ENCODE measurements at regions not wholly inside any gene's neighbourhood (a gene's known extent, or its start where the extent isn't known, plus 50 kb on each side); places are given as distances from the start of the nearest gene placed in this dataset.

DNA sequence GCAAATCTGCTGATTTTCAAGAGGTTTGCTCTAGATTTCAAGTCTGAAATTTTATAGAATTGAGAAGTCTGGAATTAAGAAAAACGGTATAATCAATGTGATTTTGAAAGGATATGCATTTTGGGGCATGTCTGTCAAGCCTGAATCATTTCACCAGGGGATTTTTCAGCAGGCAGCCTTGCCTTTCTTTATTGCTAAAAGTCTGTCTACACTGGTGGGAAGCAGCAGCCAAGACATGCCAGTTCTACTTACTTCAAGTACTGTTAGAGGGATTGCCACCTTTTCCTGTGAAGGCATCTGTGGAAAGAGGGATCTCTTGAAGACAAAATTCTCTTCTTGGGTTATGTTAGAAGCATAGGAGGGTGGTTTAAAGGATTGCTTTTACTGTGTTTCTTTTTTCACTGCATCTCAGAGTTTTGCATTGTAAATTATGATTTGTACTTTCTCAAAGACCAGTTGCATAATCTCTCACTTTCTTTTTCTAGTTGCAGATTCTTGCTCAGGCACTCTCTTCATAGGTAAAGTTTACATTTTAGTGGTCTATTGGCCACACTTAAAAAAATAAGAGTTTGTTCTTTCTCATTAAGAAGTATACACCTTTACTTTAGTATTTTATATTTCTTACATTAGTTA, 837.0 kb downstream of the GALC start:
- H3K36me3 ChIP-seq (replicated peaks) = no peaks in the 10 kb centered on the region
- H3K4me3 ChIP-seq (ENCODE audit: low read depth, low read length) = no peak overlapping the region
- TF ChIP-seq CTCF (IDR thresholded peaks at IDR 0.05; ENCODE audit: low read depth, low read length, missing control alignments) = no peak
- H3K27me3 ChIP-seq (replicated peaks) = no peaks in the 10 kb centered on the region
- no peak overlapping the region for H3K27ac ChIP-seq
- no peak for DNase-seq
- in situ Hi-C loops (cut with HindIII; ENCODE audit: low pct_ligation_motif_present, low sequenced_read_pairs) = no loop called here

GRCh38 chr14:87153901-87154300, 839.1 kb downstream of the GALC start:
- Histone ChIP-seq H3K27me3 (replicated peaks) (no peaks in the 10 kb centered on the region), H3K36me3 (replicated peaks) (no peaks in the 10 kb centered on the region), H3K4me3 (ENCODE audit: low read depth, low read length) (no peak overlapping the region), H3K27ac (no peak overlapping the region)
- no peak for DNase-seq
- in situ Hi-C loops (cut with HindIII; ENCODE audit: low pct_ligation_motif_present, low sequenced_read_pairs) = no loop called here
- no peak for TF ChIP-seq CTCF (IDR thresholded peaks at IDR 0.05; ENCODE audit: low read depth, low read length, missing control alignments)

GRCh38 chr14:87153391-87153790, 839.6 kb downstream of the GALC start:
- no peaks in the 10 kb centered on the region for H3K27me3 ChIP-seq (replicated peaks)
- H3K4me3 ChIP-seq (ENCODE audit: low read depth, low read length) = no peak overlapping the region
- in situ Hi-C loops (cut with HindIII; ENCODE audit: low pct_ligation_motif_present, low sequenced_read_pairs) = no loop called here
- DNase-seq = no peak
- no peak for TF ChIP-seq CTCF (IDR thresholded peaks at IDR 0.05; ENCODE audit: low read depth, low read length, missing control alignments)
- H3K36me3 ChIP-seq (replicated peaks) = no peaks in the 10 kb centered on the region
- no peak overlapping the region for H3K27ac ChIP-seq

DNA sequence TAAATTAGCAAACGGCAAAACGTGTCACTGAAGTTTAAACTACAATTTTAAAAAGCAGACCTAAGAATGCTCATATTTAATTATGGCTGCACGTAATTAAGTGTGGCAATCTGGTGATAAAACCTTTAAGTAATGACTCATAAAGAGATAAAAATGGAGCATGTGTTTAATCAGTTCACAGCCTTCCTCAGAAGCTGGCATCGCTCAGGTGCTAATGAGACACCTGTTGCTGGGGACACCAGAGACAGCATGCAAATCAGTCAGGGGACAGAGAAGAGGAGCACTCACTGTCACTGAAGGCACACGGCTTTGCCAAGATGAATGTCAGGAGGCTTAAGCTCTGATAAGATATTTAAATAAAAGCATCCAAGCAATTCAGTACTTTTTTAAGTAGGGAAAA, 840.3 kb downstream of the GALC start:
- Histone ChIP-seq H3K36me3 (replicated peaks) (no peaks in the 10 kb centered on the region), H3K27me3 (replicated peaks) (no peaks in the 10 kb centered on the region), H3K4me3 (ENCODE audit: low read depth, low read length) (no peak overlapping the region), H3K27ac (no peak overlapping the region)
- no peak for TF ChIP-seq CTCF (IDR thresholded peaks at IDR 0.05; ENCODE audit: low read depth, low read length, missing control alignments)
- DNase-seq = no peak
- in situ Hi-C loops (cut with HindIII; ENCODE audit: low pct_ligation_motif_present, low sequenced_read_pairs) = no loop called here

DNA sequence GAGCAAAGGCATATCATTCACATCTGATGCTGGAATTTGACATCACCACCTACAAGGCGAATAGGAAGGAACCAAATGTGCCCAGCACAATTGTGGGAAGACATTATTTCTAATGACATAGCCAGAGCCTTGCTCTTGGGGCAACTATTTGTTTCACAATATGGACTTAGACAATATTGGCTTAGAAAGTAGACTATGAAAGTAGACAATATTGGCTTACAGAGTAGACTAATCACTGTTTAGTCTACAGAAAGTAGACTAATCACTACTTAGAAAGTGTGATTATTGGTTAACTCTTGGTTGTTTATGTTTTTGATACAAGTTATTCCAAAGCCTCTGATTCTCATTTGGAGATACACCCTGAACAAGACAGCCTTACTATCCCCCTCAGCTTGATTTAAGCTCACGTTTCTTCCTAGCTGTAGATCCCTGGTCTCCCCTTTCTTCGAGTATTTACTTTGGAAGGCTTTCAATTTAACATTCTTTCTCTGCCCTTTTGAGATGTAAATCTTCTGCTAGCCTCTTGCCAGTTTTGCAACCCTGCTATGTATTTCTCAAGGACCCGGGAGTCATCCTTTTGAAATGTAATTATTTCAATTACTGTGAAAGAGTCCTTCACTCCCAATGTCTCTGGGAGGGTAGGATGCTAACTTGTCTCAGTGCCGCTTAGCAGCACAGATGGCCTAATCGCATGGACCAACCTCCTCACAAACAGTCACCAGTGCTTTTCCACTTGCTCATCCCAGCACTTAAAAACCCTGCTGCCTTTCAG, 843.2 kb downstream of the GALC start:
- TF ChIP-seq CTCF (IDR thresholded peaks at IDR 0.05; ENCODE audit: low read depth, low read length, missing control alignments) = no peak
- no peak overlapping the region for H3K4me3 ChIP-seq (ENCODE audit: low read depth, low read length)
- H3K27me3 ChIP-seq (replicated peaks) = no peaks in the 10 kb centered on the region
- DNase-seq = no peak
- in situ Hi-C loops (cut with HindIII; ENCODE audit: low pct_ligation_motif_present, low sequenced_read_pairs) = no loop called here
- no peak overlapping the region for H3K27ac ChIP-seq
- H3K36me3 ChIP-seq (replicated peaks) = no peaks in the 10 kb centered on the region
